CD1c-positive myeloid dendritic cell (primary cell): ENCODE measurements at regions not wholly inside any gene's neighbourhood (a gene's known extent, or its start where the extent isn't known, plus 50 kb on each side); places are given as distances from the start of the nearest gene placed in this dataset.

ENCODE experiments used
- DNase-seq: peaks from one replicate; pipeline ENCODE4 v3.0.0-alpha.2; 2016; ENCODE audit errors: extremely low spot score

GRCh38 chr7:136069840-136070529 is 92.8 kb upstream of the MTPN start:
- no peak for DNase-seq

GRCh38 chr7:136067277-136067676 is 90.1 kb upstream of the MTPN start:
- DNase-seq = no peak

- DNase-seq = no peak
Observed at GRCh38 chr7:136066304-136067143, 89.4 kb upstream of the MTPN start.

- no peak for DNase-seq
Observed at GRCh38 chr7:136064627-136065237, 87.6 kb upstream of the MTPN start.

- DNase-seq = no peak
Observed at GRCh38 chr7:136064081-136064480, 86.9 kb upstream of the MTPN start.

- DNase-seq = no peak
Observed at GRCh38 chr7:136063326-136063666, 86.1 kb upstream of the MTPN start.

- DNase-seq = no peak
Observed at GRCh38 chr7:136062625-136063325, 85.6 kb upstream of the MTPN start.

- no peak for DNase-seq
Observed at GRCh38 chr7:136061433-136061832, 84.3 kb upstream of the MTPN start.

GRCh38 chr7:136058546-136058945 is 81.4 kb upstream of the MTPN start:
- DNase-seq = no peak

GRCh38 chr7:136057509-136057908 is 80.3 kb upstream of the MTPN start:
- no peak for DNase-seq

- no peak for DNase-seq
Observed at GRCh38 chr7:136056651-136057231, 79.6 kb upstream of the MTPN start.

GRCh38 chr7:136055266-136055665 is 78.1 kb upstream of the MTPN start:
- no peak for DNase-seq

GRCh38 chr7:136053689-136054485 is 76.7 kb upstream of the MTPN start:
- DNase-seq = no peak

GRCh38 chr7:136051203-136051928 is 74.2 kb upstream of the MTPN start:
- DNase-seq = no peak

GRCh38 chr7:136050462-136050847 is 73.3 kb upstream of the MTPN start:
- no peak for DNase-seq

GRCh38 chr7:136049818-136050461 is 72.8 kb upstream of the MTPN start:
- DNase-seq = no peak

- DNase-seq = no peak
Observed at GRCh38 chr7:136049117-136049516, 72.0 kb upstream of the MTPN start.

GRCh38 chr7:136046548-136046947 is 69.4 kb upstream of the MTPN start:
- DNase-seq = no peak

GRCh38 chr7:136045992-136046391 is 68.8 kb upstream of the MTPN start:
- DNase-seq = no peak

- DNase-seq = no peak
Observed at GRCh38 chr7:136045181-136045580, 68.0 kb upstream of the MTPN start.
